NCI-H2196 treated with DMSO at 0.1 percent for 48 hours (cell line): ENCODE measurements at regions not wholly inside any gene's neighbourhood (a gene's known extent, or its start where the extent isn't known, plus 50 kb on each side); places are given as distances from the start of the nearest gene placed in this dataset.

Source experiments
- DNase-seq: peaks from one replicate; lab custom pipeline; 2025; ENCODE audit not compliant: unreplicated experiment; lab: John Stamatoyannopoulos, UW

GRCh38 chr6:56772737-56773184 is 130.1 kb upstream of the DST start:
- DNase-seq, result no peak

DNA sequence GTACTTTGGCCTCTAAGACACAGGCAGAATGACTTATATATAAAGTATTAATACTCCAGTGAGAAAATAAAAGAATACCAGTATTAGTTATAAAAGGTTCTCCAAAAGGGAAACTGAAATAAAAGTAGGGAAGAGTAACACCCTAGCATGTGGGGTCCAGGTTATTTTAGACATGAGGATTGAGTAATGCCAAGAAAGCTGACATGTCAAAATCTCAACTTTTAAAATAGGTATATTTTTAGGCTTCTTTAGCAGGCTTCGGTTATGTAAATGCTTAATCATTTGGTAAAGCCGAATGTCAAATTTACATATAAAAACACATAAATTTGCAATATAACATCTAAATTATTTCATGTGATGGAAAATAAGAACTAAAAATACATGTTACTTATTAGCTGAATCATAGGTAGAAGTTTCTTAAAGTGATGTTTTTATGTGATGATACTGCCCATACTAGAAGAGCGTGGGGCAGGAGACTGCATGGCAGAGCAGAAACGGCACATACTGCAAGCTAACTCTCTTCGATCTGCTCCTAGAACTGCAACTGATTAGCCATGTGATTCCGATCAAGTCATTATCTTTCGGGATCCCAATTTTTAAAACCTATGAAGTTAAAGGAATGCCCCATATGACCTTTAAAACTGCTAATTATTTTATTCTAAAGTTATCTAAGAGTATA is 129.4 kb upstream of the DST start:
- DNase-seq, result no peak

GRCh38 chr6:56771189-56771588 is 128.5 kb upstream of the DST start:
- DNase-seq, result no peak

DNA sequence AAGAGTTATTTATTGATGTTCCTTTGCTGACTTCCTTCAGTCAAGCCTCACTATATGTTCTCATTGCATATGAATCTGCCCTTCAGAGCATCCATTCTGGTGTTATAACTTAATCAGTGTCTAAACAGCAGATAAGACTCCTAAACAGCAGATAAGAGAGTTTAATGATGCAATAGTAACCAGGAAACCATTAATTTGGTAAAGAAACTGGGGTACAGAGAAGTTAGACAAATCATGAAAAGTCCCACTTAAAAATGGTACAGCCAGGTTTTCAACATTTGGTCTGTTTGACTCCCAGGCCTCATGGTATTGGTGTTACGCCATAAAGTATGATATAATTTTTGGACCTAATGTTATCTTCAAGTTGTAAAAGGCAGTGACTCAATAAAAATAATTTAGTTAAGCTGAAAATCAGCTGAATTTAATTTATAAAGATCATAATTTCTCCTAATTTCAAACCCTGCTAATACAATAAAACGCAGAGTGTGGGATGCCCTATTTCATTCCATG is 127.4 kb upstream of the DST start:
- no peak for DNase-seq

DNA sequence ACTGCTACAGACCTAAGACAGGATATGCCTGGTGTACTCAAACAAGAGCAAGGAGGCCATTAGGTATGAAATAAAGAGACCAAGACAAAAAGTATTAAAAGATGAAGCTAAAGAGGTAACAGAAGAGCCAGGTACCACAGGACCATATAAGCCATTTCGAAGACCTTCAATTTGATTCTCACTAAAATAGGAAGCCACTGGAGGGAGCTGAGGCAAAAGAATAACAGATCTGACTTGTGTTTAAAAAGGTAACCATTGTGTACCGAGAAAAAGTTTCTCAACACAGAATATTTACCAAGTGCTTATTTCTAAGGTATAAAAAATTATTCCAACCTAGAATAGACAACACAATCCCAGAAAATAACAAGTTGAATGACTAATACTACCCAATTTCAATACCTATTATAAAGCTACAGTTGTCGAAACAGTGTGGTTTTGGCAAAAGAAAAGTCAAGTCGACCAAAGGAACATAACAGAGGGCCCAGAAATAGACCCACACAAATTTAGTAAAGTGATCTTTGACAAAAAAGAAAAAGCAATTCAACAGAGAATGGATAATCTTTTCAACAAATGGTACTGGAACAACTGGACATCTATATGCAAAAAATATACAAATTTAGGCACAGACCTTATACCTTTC is 125.3 kb upstream of the DST start:
- DNase-seq, result no peak

GRCh38 chr6:56767435-56767834 is 124.7 kb upstream of the DST start:
- no peak for DNase-seq

DNA sequence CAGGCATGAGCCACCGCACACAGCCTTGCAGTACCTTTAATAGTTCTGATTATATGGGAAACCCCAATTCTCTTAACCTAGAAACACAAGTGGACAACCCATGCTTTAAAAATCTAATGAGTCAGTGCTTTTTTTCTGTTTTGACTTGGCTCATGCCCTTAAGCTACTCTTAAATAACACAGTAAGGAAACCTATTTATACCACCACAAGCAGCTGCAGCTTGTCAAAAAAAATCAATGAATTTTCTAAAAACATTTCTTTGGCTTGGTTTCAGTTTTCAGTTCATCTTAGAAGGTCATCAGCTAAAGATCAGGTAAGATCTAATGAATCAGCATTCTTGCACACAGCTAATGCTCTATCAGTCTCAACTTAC is 124.1 kb upstream of the DST start:
- no peak for DNase-seq

DNA sequence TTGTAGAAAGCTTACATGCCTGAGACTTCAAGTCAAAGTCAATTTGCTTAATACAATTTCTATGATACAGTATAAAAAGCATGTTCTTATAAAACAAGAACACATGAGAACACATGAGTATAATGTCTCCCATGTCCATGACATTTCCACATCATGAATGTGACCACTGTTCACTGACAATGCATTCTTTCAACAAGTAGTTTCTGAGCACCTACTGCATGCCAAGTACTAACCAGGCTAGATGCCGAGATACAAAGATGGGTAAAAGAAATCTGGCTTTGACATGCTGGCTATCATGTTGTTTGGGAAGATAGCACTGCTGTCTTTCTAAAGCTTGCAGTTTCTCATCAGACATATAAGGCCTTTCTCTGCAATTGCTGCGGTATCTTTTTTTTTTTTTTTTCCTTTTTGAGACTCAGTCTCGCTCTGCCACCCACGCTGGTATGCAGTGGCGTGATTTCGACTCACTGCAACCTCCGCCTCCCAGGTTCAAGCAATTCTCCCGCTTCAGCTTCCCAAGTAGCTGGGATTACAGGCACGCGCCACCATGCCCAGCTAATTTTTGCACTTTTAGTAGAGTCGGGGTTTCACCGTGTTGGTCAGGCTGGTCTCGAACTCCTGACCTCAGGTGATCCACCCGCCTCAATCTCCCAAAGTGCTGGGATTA is 123.6 kb upstream of the DST start:
- no peak for DNase-seq

- DNase-seq, result no peak
Observed at GRCh38 chr6:56765494-56765893, 122.8 kb upstream of the DST start.

GRCh38 chr6:56764081-56764566 is 121.4 kb upstream of the DST start:
- DNase-seq, result no peak

DNA sequence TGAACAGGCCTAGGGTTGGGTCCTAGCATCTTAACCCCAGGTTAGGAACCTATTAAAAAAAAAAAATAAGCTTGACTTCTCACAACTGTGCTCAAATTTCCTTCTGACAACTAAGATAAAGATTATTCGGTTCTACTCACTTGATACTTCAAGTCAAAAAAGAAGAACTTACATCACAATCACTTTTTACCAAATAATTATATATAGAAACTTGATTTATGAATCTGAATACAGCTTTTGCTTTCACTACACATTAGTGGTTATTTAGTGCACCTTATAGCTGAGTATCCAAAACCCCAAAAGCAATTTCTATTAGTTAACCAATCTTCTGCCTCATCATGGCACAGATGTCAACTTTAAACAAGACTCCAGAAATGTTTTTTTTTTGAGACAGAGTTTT is 119.0 kb upstream of the DST start:
- no peak for DNase-seq

GRCh38 chr6:56760842-56761241 is 118.2 kb upstream of the DST start:
- no peak for DNase-seq

- DNase-seq, result no peak
Observed at GRCh38 chr6:56759521-56759920, 116.8 kb upstream of the DST start.

DNA sequence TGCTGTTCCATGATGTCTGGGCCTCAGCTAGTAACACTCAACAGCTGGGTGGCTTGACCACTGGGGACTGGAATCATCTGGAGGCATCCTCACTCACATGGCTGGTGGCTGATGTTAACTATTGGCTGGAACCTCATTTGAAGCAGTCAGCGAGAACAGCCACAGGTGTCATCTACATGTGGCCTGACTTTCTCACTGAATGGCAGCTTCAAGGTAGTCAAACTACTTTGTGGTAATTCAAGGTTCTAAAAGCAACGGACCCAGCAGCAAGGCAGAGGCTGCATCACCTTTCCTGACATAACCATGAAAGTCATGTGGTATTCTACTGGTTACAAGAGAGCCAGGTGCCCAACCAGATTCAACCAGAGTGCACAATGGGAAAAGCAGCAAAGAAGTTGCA is 115.9 kb upstream of the DST start:
- DNase-seq, result no peak

DNA sequence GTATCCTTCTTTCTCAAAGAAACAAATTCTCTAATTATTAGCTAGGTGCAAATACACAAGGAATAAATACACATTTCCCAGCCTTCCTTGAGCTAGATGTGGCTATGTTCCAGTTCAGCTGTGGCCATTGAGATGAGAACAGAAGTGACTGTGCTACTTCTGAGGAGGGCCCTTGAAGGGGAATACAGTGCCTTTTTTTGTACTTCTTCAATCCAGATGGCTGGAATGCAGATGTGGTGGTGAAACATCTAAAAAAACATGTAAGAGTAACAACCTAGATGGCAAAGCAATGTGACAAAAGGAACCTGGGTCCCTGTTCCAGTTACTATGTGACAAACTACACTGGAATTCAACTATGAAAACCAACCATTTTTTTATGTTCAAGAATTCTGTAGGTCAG is 115.4 kb upstream of the DST start:
- DNase-seq, result no peak

GRCh38 chr6:56757588-56757984 is 114.9 kb upstream of the DST start:
- no peak for DNase-seq

GRCh38 chr6:56756791-56757587 is 114.3 kb upstream of the DST start:
- DNase-seq, result no peak

DNA sequence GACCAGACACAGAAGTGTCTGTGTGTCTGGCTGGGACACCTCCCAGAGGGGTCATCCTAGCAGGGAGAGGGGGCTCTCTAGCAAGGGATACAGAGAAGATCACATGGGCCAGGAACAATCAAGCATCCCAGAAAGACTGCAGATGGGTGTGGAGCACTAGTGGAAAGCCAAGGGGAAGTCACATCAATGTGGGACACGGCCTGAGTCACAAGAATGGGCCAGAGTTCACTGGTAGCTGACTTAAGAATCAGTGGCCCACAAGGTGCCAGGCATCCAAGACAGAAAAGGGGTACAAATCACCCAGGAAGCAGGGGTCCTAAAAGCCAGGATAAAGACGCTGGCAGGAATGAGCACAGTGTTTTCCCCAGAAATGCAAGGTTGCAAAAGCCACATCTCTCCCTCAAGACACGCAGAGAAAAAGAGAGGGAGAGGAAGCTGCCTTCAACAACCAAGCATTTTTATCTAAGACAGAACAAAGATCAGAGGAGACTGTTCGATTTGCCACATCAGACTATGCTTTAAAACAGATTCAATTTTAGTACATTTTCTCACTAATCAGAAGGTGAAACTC is 113.6 kb upstream of the DST start:
- DNase-seq, result no peak

- DNase-seq, result no peak
Observed at GRCh38 chr6:56755040-56755439, 112.4 kb upstream of the DST start.

DNA sequence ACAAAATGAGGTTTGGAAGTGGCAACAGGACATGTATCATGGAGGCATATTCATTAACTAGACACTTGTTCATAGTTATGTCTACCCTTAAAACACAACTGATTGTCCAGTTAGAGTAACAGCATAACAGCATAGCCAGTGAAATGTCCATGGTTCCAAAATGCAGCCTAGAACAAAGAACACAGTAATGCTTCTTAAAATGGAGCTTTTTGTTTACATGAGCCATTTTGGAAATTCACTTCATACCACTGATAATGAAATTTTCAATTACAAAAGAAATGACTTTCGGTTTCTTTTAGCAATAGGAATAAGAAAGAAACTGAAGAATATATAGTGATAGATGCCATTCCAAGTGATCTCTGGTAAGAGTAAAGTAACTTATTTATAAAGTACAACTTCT is 111.1 kb upstream of the DST start:
- DNase-seq, result no peak

- DNase-seq, result no peak
Observed at GRCh38 chr6:56752534-56752933, 109.8 kb upstream of the DST start.
